ENCODE measurements at regions not wholly inside any gene's neighbourhood (a gene's known extent, or its start where the extent isn't known, plus 50 kb on each side); places are given as distances from the start of the nearest gene placed in this dataset.

- Histone ChIP-seq H3K27me3 (ENCODE audit: insufficient read depth, low read length) (no peaks in the 10 kb centered on the region), H3K4me3 (ENCODE audit: low read length) (no peak overlapping the region), H2AFZ (ENCODE audit: low read depth, low read length) (no peak overlapping the region), H3K4me1 (ENCODE audit: insufficient read depth, low read length) (peaks cover 31% of the 10 kb centered on the region), H3K36me3 (ENCODE audit: insufficient read depth, low read length) (no peaks in the 10 kb centered on the region), H3K9me3 (ENCODE audit: low read length) (no peaks in the 10 kb centered on the region)
Observed at GRCh38 chr16:85508388-85508787, 104.7 kb upstream of the GSE1 start.

GRCh38 chr16:85508993-85509392 lies 104.1 kb upstream of the GSE1 start:
- Histone ChIP-seq H2AFZ (ENCODE audit: low read depth, low read length) (no peak overlapping the region), H3K4me3 (ENCODE audit: low read length) (no peak overlapping the region), H3K4me1 (ENCODE audit: insufficient read depth, low read length) (peaks cover 37% of the 10 kb centered on the region)

DNA sequence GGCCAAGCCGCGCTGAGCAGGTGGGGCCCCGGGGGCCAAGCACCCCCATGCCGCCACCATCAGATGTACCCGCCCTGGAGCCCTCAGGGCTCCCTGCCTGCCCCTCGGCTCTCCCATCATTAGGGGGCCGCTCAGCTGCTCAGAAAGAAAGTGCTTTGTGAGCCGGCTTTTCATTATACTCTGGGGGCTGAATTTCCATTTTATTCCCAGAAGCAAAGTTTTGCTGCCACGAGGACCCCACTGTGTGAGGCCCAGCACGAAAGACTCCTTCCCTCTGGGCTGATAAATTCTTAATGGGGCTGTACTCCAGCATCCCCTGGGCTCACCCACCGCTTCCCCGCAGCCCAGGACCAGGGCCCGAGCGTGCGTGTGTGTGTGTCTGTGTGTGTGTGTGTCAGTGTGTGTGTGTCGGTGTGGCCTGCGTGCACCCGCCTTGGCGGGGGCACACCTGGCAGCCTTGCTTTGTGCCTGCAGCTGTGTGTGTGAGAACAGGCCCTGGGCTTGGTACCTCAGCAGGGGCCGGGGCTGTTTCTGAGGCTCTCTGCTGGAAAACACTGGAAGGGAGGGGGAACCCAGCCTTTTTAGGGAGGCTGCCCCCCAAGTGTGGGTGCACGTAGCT lies 103.0 kb upstream of the GSE1 start:
- Histone ChIP-seq H2AFZ (ENCODE audit: low read depth, low read length) (no peak overlapping the region), H3K36me3 (ENCODE audit: insufficient read depth, low read length) (no peaks in the 10 kb centered on the region), H3K4me1 (ENCODE audit: insufficient read depth, low read length) (peaks cover 48% of the 10 kb centered on the region), H3K27me3 (ENCODE audit: insufficient read depth, low read length) (no peaks in the 10 kb centered on the region), H3K9me3 (ENCODE audit: low read length) (no peaks in the 10 kb centered on the region), H3K4me3 (ENCODE audit: low read length) (no peak overlapping the region)

More at GRCh38 chr16:85508993-85509392, 104.1 kb upstream of the GSE1 start:
- no peaks in the 10 kb centered on the region for H3K27me3 ChIP-seq (ENCODE audit: insufficient read depth, low read length)
- H3K36me3 ChIP-seq (ENCODE audit: insufficient read depth, low read length), result no peaks in the 10 kb centered on the region
- no peaks in the 10 kb centered on the region for H3K9me3 ChIP-seq (ENCODE audit: low read length)

- Histone ChIP-seq H3K27me3 (ENCODE audit: insufficient read depth, low read length) (no peaks in the 10 kb centered on the region), H3K4me1 (ENCODE audit: insufficient read depth, low read length) (peaks cover 59% of the 10 kb centered on the region)
Observed at GRCh38 chr16:85511938-85512807, 100.9 kb upstream of the GSE1 start.

GRCh38 chr16:85512808-85513115 lies 100.4 kb upstream of the GSE1 start:
- Histone ChIP-seq H3K36me3 (ENCODE audit: insufficient read depth, low read length) (no peaks in the 10 kb centered on the region), H3K27me3 (ENCODE audit: insufficient read depth, low read length) (no peaks in the 10 kb centered on the region), H3K9me3 (ENCODE audit: low read length) (no peaks in the 10 kb centered on the region), H2AFZ (ENCODE audit: low read depth, low read length) (no peak overlapping the region), H3K4me1 (ENCODE audit: insufficient read depth, low read length) (peaks cover 65% of the 10 kb centered on the region), H3K4me3 (ENCODE audit: low read length) (no peak overlapping the region)

More at GRCh38 chr16:85511938-85512807, 100.9 kb upstream of the GSE1 start:
- no peaks in the 10 kb centered on the region for H3K9me3 ChIP-seq (ENCODE audit: low read length)
- no peaks in the 10 kb centered on the region for H3K36me3 ChIP-seq (ENCODE audit: insufficient read depth, low read length)
- H3K4me3 ChIP-seq (ENCODE audit: low read length), result no peak overlapping the region
- no peak overlapping the region for H2AFZ ChIP-seq (ENCODE audit: low read depth, low read length)

DNA sequence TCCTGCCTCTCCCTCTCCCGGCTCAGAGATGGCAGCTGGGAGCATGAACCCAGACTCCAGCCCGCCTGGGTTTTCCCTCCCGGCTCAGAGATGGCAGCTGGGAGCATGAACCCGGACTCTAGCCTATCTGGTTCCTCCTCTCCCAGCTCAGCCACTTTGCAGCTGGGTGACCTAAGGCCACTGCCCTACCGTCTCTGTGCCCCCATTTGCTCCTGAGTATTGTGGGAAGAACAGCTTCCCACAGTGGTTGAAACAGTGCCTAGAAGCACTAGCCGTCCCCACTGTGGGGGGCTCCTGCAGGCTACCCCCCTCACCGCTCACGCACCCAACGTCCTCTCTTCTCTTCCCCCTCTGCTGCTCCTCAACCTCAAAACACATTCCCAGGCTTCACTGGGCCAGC lies 99.9 kb upstream of the GSE1 start:
- H3K9me3 ChIP-seq (ENCODE audit: low read length), result no peaks in the 10 kb centered on the region
- H3K4me3 ChIP-seq (ENCODE audit: low read length), result no peak overlapping the region
- H3K36me3 ChIP-seq (ENCODE audit: insufficient read depth, low read length), result no peaks in the 10 kb centered on the region
- H3K4me1 ChIP-seq (ENCODE audit: insufficient read depth, low read length), result peaks cover 69% of the 10 kb centered on the region
- no peak overlapping the region for H2AFZ ChIP-seq (ENCODE audit: low read depth, low read length)
- H3K27me3 ChIP-seq (ENCODE audit: insufficient read depth, low read length), result no peaks in the 10 kb centered on the region

DNA sequence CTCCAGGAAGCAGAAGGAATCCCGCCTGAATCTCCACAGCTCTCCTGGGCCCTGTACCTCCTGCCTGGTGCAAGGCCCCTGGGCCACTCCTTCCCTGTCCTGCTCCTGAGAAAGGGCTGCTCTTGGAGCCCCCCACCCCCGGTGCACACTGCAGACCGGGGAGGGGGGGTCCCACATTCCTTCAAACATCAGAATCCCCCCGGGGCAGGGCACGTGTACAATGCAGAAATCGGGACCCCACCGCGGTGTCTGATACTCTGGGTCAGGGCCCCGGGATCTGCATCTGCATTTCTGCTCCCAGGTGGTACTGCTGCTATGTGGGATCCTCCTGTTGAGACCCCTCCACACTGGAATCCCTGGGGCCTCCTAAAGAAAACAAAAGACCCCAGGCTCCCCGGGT lies 99.5 kb upstream of the GSE1 start:
- no peak overlapping the region for H2AFZ ChIP-seq (ENCODE audit: low read depth, low read length)
- H3K4me1 ChIP-seq (ENCODE audit: insufficient read depth, low read length), result peaks cover 70% of the 10 kb centered on the region
- H3K9me3 ChIP-seq (ENCODE audit: low read length), result no peaks in the 10 kb centered on the region
- H3K27me3 ChIP-seq (ENCODE audit: insufficient read depth, low read length), result no peaks in the 10 kb centered on the region
- H3K36me3 ChIP-seq (ENCODE audit: insufficient read depth, low read length), result no peaks in the 10 kb centered on the region
- no peak overlapping the region for H3K4me3 ChIP-seq (ENCODE audit: low read length)

DNA sequence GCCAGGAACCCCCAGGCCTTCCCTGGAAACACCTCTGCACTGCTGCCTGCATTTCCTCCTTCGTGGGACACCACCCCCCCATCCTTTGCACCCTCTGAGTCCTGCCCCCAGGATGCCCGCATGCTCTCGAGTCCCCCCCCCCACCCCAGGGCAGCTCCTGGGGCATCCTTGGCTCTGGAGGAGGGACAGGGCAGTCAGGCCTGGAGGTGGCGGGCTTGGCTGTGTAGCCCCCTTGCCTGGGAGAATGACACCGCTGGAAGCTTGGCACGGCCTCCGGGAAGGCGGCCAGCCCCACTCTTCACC lies 98.9 kb upstream of the GSE1 start:
- Histone ChIP-seq H3K9me3 (ENCODE audit: low read length) (no peaks in the 10 kb centered on the region), H3K36me3 (ENCODE audit: insufficient read depth, low read length) (no peaks in the 10 kb centered on the region), H3K27me3 (ENCODE audit: insufficient read depth, low read length) (no peaks in the 10 kb centered on the region), H2AFZ (ENCODE audit: low read depth, low read length) (no peak overlapping the region), H3K4me1 (ENCODE audit: insufficient read depth, low read length) (peaks cover 67% of the 10 kb centered on the region), H3K4me3 (ENCODE audit: low read length) (no peak overlapping the region)

DNA sequence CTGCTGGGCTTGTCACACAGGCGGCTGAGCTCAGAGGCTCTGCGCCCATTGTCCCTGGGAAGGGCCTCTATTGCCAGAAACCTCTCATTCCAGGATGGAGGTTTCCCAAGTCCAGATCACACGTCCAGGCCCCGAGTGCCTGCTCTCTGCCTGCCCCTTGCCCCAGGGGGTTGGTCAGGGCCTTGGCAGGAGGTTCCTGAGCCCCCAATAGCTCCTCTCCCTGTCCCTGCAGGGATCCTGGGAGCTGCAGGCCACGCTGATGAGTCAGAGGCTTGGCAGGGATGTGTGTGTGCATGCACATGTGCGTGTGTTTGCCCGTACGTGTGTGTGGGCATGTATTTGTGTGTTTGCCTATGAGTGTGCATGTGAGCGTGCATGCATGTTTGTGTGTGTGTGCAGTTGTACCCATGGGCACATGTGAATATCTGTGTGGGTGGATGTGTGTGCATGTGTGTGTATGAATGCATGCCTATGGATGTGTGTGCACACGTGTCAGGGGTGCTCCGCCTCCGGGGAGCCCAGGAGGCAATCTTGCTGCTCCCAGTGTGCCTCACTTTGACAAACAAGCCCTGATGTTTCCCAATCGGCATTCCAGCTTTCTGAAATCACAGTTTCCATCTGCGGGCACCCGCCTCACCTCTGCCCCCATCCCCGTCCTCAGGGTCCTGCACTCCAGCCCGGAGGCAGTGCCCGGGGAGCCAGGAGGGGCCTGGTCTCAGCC lies 98.4 kb upstream of the GSE1 start:
- Histone ChIP-seq H2AFZ (ENCODE audit: low read depth, low read length) (no peak overlapping the region), H3K36me3 (ENCODE audit: insufficient read depth, low read length) (no peaks in the 10 kb centered on the region), H3K9me3 (ENCODE audit: low read length) (no peaks in the 10 kb centered on the region), H3K27me3 (ENCODE audit: insufficient read depth, low read length) (no peaks in the 10 kb centered on the region), H3K4me1 (ENCODE audit: insufficient read depth, low read length) (peaks cover 62% of the 10 kb centered on the region), H3K4me3 (ENCODE audit: low read length) (no peak overlapping the region)

DNA sequence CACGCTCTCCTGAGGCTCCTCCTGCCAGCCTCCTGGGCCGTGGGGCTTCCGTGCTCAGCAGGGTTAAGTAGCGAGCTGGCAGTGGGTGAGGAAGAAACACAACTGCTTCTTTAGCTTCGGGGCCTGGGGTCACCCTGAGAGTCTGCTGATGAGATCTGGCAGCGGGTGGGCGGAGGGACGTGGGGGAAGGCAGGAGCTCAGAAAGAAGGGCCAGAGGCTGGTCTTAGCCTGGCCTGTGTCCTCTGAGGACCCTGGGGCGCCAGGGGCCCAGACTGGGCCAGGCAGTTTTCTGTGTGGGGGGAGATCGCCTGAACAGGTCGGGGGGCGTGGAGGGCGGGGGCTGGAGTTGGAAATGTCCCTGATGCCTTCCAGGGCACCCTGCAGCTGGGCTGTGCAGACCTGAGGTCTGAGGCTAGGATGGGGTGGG lies 97.8 kb upstream of the GSE1 start:
- no peaks in the 10 kb centered on the region for H3K27me3 ChIP-seq (ENCODE audit: insufficient read depth, low read length)
- H3K4me3 ChIP-seq (ENCODE audit: low read length), result no peak overlapping the region
- no peaks in the 10 kb centered on the region for H3K36me3 ChIP-seq (ENCODE audit: insufficient read depth, low read length)
- H3K9me3 ChIP-seq (ENCODE audit: low read length), result no peaks in the 10 kb centered on the region
- H2AFZ ChIP-seq (ENCODE audit: low read depth, low read length), result no peak overlapping the region
- H3K4me1 ChIP-seq (ENCODE audit: insufficient read depth, low read length), result peaks cover 56% of the 10 kb centered on the region

- no peaks in the 10 kb centered on the region for H3K27me3 ChIP-seq (ENCODE audit: insufficient read depth, low read length)
- H2AFZ ChIP-seq (ENCODE audit: low read depth, low read length), result no peak overlapping the region
- no peaks in the 10 kb centered on the region for H3K9me3 ChIP-seq (ENCODE audit: low read length)
- no peak overlapping the region for H3K4me3 ChIP-seq (ENCODE audit: low read length)
- H3K4me1 ChIP-seq (ENCODE audit: insufficient read depth, low read length), result peaks cover 51% of the 10 kb centered on the region
- H3K36me3 ChIP-seq (ENCODE audit: insufficient read depth, low read length), result no peaks in the 10 kb centered on the region
Observed at GRCh38 chr16:85515830-85516397, 97.2 kb upstream of the GSE1 start.

DNA sequence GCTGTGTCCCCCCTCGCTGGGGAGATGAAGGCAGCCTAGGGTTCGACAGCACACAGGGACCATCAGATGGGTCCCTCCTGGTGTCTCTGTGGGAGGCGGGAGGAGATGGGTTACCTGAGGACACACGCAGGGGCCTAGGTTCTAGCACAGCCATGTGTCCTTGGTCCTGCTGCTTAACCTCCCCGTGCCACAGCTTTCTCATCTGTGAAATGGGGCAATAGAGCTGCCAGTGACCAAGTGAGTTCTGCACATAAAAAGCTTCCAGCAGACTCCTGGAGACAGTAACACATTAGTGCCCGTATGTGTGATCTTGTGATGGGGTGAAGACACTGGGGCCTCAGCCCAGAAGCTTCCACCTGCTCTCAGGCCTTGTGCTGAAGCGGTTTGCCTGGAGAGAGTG lies 96.0 kb upstream of the GSE1 start:
- Histone ChIP-seq H3K4me3 (ENCODE audit: low read length) (no peak overlapping the region), H3K36me3 (ENCODE audit: insufficient read depth, low read length) (no peaks in the 10 kb centered on the region), H2AFZ (ENCODE audit: low read depth, low read length) (no peak overlapping the region), H3K9me3 (ENCODE audit: low read length) (no peaks in the 10 kb centered on the region), H3K27me3 (ENCODE audit: insufficient read depth, low read length) (no peaks in the 10 kb centered on the region), H3K4me1 (ENCODE audit: insufficient read depth, low read length) (peaks cover 51% of the 10 kb centered on the region)

- Histone ChIP-seq H2AFZ (ENCODE audit: low read depth, low read length) (no peak overlapping the region), H3K27me3 (ENCODE audit: insufficient read depth, low read length) (no peaks in the 10 kb centered on the region), H3K36me3 (ENCODE audit: insufficient read depth, low read length) (no peaks in the 10 kb centered on the region), H3K9me3 (ENCODE audit: low read length) (no peaks in the 10 kb centered on the region), H3K4me1 (ENCODE audit: insufficient read depth, low read length) (peaks cover 48% of the 10 kb centered on the region), H3K4me3 (ENCODE audit: low read length) (no peak overlapping the region)
Observed at GRCh38 chr16:85517563-85518179, 95.5 kb upstream of the GSE1 start.
